HepG2 (cell line): ENCODE measurements at regions not wholly inside any gene's neighbourhood (a gene's known extent, or its start where the extent isn't known, plus 50 kb on each side); places are given as distances from the start of the nearest gene placed in this dataset.

Source experiments
- ATAC-seq: fragments of 200-7000 bp; cut with Tn5 transposase; 3 replicates; pipeline ENCODE4 v1.9.1; 2020; ENCODE audit warnings: mild to moderate bottlenecking, moderate library complexity
- BruUV-seq: library from RNA; stranded (reverse); fragments of 400-500 nt; replicated peaks from 2 replicates; lab custom pipeline; 2021; lab: Mats Ljungman, UMichigan
- CTCF ChIA-PET: fragments of 300-600 bp; formaldehyde crosslinking; extraction: SDS; loops from one replicate; lab custom pipeline; 2021; ENCODE audit warnings: low total read pairs, inconsistent platforms, low intra/inter-chr PET ratio; lab: Yijun Ruan, JAX
- POLR2A ChIA-PET: fragments of 350-600 bp; sonication (Branson Sonifier 250); formaldehyde crosslinking; loops from one replicate; lab custom pipeline; 2020; ENCODE audit warnings: antibody characterized with exemption, inconsistent platforms; lab: Yijun Ruan, JAX
- DNase-seq: peaks from one replicate; pipeline ENCODE4 v3.0.0-alpha.2; 2015; ENCODE audit warnings: low spot score
- FAIRE-seq: peaks from 3 replicates; lab custom pipeline; 2011; peaks lifted over from hg19 to GRCh38; lab: Jason Lieb, UNC
- H2AFZ ChIP-seq: one replicate; pipeline ENCODE4 v1.6.1; 2011; ENCODE audit warnings: low read length, inconsistent platforms
- H3K27ac ChIP-seq: fragments of 300-600 bp; 3 replicates; pipeline ENCODE4 v1.8.0; 2011; ENCODE audit warnings: mixed run types, mild to moderate bottlenecking, mixed read lengths, low read length, inconsistent platforms; ENCODE audit not compliant: insufficient read depth; ENCODE audit errors: extremely low read length
- H3K27me3 ChIP-seq, 2 experiments: fragments of 200-600 bp in 1 of 2; 2 replicates in 1 of 2; 3 replicates in 1 of 2; pipeline versions ENCODE4 v1.6.0 to v1.8.0; 2011; ENCODE audit warnings: low read length in 2 of 2, mild to moderate bottlenecking in 2 of 2, moderate library complexity in 2 of 2, inconsistent platforms in 1 of 2; ENCODE audit not compliant: insufficient read depth in 2 of 2, control insufficient read depth in 1 of 2
- H3K36me3 ChIP-seq, 2 experiments: fragments of 200-600 bp in 1 of 2; replicated peaks in 1 of 2; 2 replicates in 1 of 2; 3 replicates in 1 of 2; pipeline versions ENCODE4 v1.5.1 to v1.8.0; 2011; ENCODE audit warnings: low read length in 2 of 2, inconsistent platforms in 1 of 2; ENCODE audit not compliant: insufficient read depth in 2 of 2, control insufficient read depth in 1 of 2
- H3K4me1 ChIP-seq: 2 replicates; pipeline ENCODE4 v1.5.1; 2012; ENCODE audit warnings: low read length, inconsistent platforms; ENCODE audit not compliant: insufficient read depth
- H3K4me2 ChIP-seq: 2 replicates; pipeline ENCODE4 v1.6.0; 2011; ENCODE audit warnings: low read depth, low read length, inconsistent platforms
- H3K4me3 ChIP-seq, 3 experiments: fragments of 200-600 bp in 1 of 3; sonication (generic), shearing (Covaris generic) in 1 of 3; replicated peaks in 1 of 3; 2 replicates each; pipeline ENCODE4 v1.5.1; 2011 to 2016; ENCODE audit warnings: low read length in 3 of 3, inconsistent platforms in 2 of 3, low read depth in 2 of 3, mild to moderate bottlenecking in 2 of 3, control low read depth in 1 of 3, mixed read lengths in 1 of 3; ENCODE audit not compliant: insufficient read depth in 1 of 3
- H3K79me2 ChIP-seq: one replicate; pipeline ENCODE4 v1.6.1; 2011; ENCODE audit warnings: low read length, inconsistent platforms; ENCODE audit not compliant: insufficient read depth
- H3K9ac ChIP-seq: 2 replicates; pipeline ENCODE4 v1.6.0; 2011; ENCODE audit warnings: mild to moderate bottlenecking, low read depth, low read length, inconsistent platforms; ENCODE audit not compliant: insufficient read depth
- H3K9me3 ChIP-seq: 2 replicates; pipeline ENCODE4 v1.5.1; 2012; ENCODE audit warnings: mild to moderate bottlenecking, low read length
- H4K20me1 ChIP-seq: 2 replicates; pipeline ENCODE4 v1.6.0; 2011; ENCODE audit warnings: inconsistent platforms, mild to moderate bottlenecking, low read length, moderate library complexity; ENCODE audit not compliant: insufficient read depth
- BRCA1 ChIP-seq: sonication (generic); formaldehyde crosslinking; IDR thresholded peaks from 2 replicates; pipeline ENCODE4 v1.4.0; 2020; ENCODE audit warnings: missing genetic modification reagents
- ELF1 ChIP-seq: sonication (generic); formaldehyde crosslinking; IDR thresholded peaks from 2 replicates; pipeline ENCODE4 v1.4.0; 2020; ENCODE audit warnings: missing genetic modification reagents
- EP300 ChIP-seq, 3 experiments: sonication (generic) in 1 of 3; formaldehyde crosslinking in 1 of 3; IDR thresholded peaks; 2 replicates each; pipeline versions ENCODE4 v1.5.1 to v1.6.1; 2011 to 2020; ENCODE audit warnings: low read depth in 2 of 3, low read length in 2 of 3, borderline replicate concordance in 1 of 3, improper control_type of control experiment in 1 of 3, mild to moderate bottlenecking in 1 of 3, missing genetic modification reagents in 1 of 3, moderate library complexity in 1 of 3
- KDM2A ChIP-seq: sonication (generic); formaldehyde crosslinking; IDR thresholded peaks from 2 replicates; pipeline ENCODE4 v1.4.0; 2020; ENCODE audit warnings: low read depth, missing genetic modification reagents, borderline replicate concordance
- MED8 ChIP-seq: sonication (generic); formaldehyde crosslinking; IDR thresholded peaks from 2 replicates; pipeline ENCODE4 v1.8.1; 2023; ENCODE audit warnings: mild to moderate bottlenecking, missing genetic modification reagents; ENCODE audit not compliant: insufficient replicate concordance
- NFRKB ChIP-seq: fragments of 450-650 bp; IDR thresholded peaks from 2 replicates; pipeline ENCODE4 v1.6.1; 2017
- NKX3-1 ChIP-seq: sonication (generic); formaldehyde crosslinking; IDR thresholded peaks from 2 replicates; pipeline ENCODE4 v1.5.0; 2020; ENCODE audit warnings: missing genetic modification reagents
- NONO ChIP-seq, 2 experiments: fragments of 450-650 bp in 1 of 2; sonication (generic) in 1 of 2; formaldehyde crosslinking in 1 of 2; IDR thresholded peaks in 1 of 2; conservative IDR thresholded peaks in 1 of 2; 2 replicates each; pipeline versions ENCODE4 v1.6.1 to v1.8.0; 2017 to 2022; ENCODE audit warnings: mild to moderate bottlenecking in 1 of 2, missing genetic modification reagents in 1 of 2, moderate library complexity in 1 of 2
- REST ChIP-seq, 2 experiments: IDR thresholded peaks; 2 replicates each; pipeline ENCODE4 v1.6.1; 2011 to 2012; ENCODE audit warnings: low read length in 2 of 2, borderline replicate concordance in 1 of 2, low read depth in 1 of 2, mild to moderate bottlenecking in 1 of 2, moderate library complexity in 1 of 2
- SMAD1 ChIP-seq: sonication (generic); formaldehyde crosslinking; IDR thresholded peaks from 2 replicates; pipeline ENCODE4 v1.4.0; 2020; ENCODE audit warnings: missing genetic modification reagents, low read depth, mild to moderate bottlenecking, borderline replicate concordance
- SRY ChIP-seq: sonication (generic); formaldehyde crosslinking; IDR thresholded peaks from 2 replicates; pipeline ENCODE4 v1.8.0; 2022; ENCODE audit warnings: mild to moderate bottlenecking, missing genetic modification reagents
- SYNCRIP ChIP-seq: fragments of 200-400 bp; formaldehyde crosslinking; IDR thresholded peaks from 2 replicates; pipeline ENCODE4 v1.6.1; 2018; ENCODE audit warnings: mild to moderate bottlenecking, low read depth, low read length; ENCODE audit not compliant: insufficient read depth
- ZNF431 ChIP-seq: sonication (generic); formaldehyde crosslinking; IDR thresholded peaks from 2 replicates; pipeline ENCODE4 v1.9.0; 2022; ENCODE audit warnings: missing genetic modification reagents, low read depth, mild to moderate bottlenecking, borderline replicate concordance
- ZNF550 ChIP-seq: sonication (generic); formaldehyde crosslinking; IDR thresholded peaks from 2 replicates; pipeline ENCODE4 v1.4.0; 2020; ENCODE audit warnings: mild to moderate bottlenecking, missing genetic modification reagents, borderline replicate concordance
- ZNF777 ChIP-seq: sonication (generic); formaldehyde crosslinking; IDR thresholded peaks from 2 replicates; pipeline ENCODE4 v1.4.0; 2020; ENCODE audit warnings: missing genetic modification reagents
- WGBS: methylation state at CpG from one replicate; pipeline ENCODE4 v1.1.6; 2017; ENCODE audit warnings: low lambda C conversion rate; 5-methylcytosine and 5-hydroxymethylcytosine counted together
- in situ Hi-C: cut with HindIII; loops from 2 replicates; pipeline ENCODE4 v1.10.0; 2017; ENCODE audit warnings: low pct_unique_long_range_greater_than_20kb; ENCODE audit not compliant: extremely low pct_ligation_motif_present
- intact Hi-C: fragments of 100-400 bp; cut with micrococcal nuclease; formaldehyde crosslinking; loops from one replicate; pipeline ENCODE4 v1.10.0; 2022; ENCODE audit not compliant: unreplicated experiment

GRCh38 chr2:186302263-186302662 lies 183.8 kb upstream of the ZC3H15 start (continued):
- TF ChIP-seq KDM2A (CRISPR knock-in tag) = no peak
- no peak for TF ChIP-seq SMAD1

GRCh38 chr2:186303091-186303490 lies 183.0 kb upstream of the ZC3H15 start:
- H3K36me3 ChIP-seq = no peaks in the 10 kb centered on the region
- H3K9ac ChIP-seq = no peak overlapping the region
- DNase-seq (no peak), FAIRE-seq (no peak), ATAC-seq (no peak)
- no peaks in the 10 kb centered on the region for H3K27me3 ChIP-seq
- intact Hi-C loops (no loop called here), in situ Hi-C loops (no loop called here)
- no peaks in the 10 kb centered on the region for H4K20me1 ChIP-seq
- H3K4me2 ChIP-seq = no peak overlapping the region
- H3K27ac ChIP-seq = no peak overlapping the region
- no peak overlapping the region for H3K4me3 ChIP-seq
- peaks cover 30% of the 10 kb centered on the region for H3K4me1 ChIP-seq
- H3K9me3 ChIP-seq = no peaks in the 10 kb centered on the region
- TF ChIP-seq ZNF431 = no peak
- no peak for TF ChIP-seq NFRKB
- no peak for TF ChIP-seq SRY (CRISPR knock-in tag)
- POLR2A ChIA-PET = no interaction called here
- no peaks in the 10 kb centered on the region for H3K79me2 ChIP-seq
- CTCF ChIA-PET = no interaction called here
- WGBS = 96% methylated on average over 2 of the region's 2 CpGs
- BruUV-seq = no TSS peak
- no peak overlapping the region for H2AFZ ChIP-seq

- H3K9ac ChIP-seq = no peak overlapping the region
- ATAC-seq (peak; percentile 89), FAIRE-seq (peak; percentile 34), DNase-seq (peak; percentile 68)
- no peak overlapping the region for H3K4me2 ChIP-seq
- H3K27me3 ChIP-seq = no peaks in the 10 kb centered on the region
- no TSS peak for BruUV-seq
- no peaks in the 10 kb centered on the region for H3K9me3 ChIP-seq
- no peak overlapping the region for H3K4me3 ChIP-seq
- peaks cover 40% of the 10 kb centered on the region for H3K4me1 ChIP-seq
- intact Hi-C loops = loop anchor here (1.0 kb wide), 1 partner anchor 79 kb away; no protein-coding TSS in a partner anchor
- no peaks in the 10 kb centered on the region for H3K79me2 ChIP-seq
- ChIA-PET CTCF (no interaction called here), POLR2A (no interaction called here)
- no peak overlapping the region for H3K27ac ChIP-seq
- in situ Hi-C loops = no loop called here
- no peak overlapping the region for H2AFZ ChIP-seq
- no peaks in the 10 kb centered on the region for H3K36me3 ChIP-seq
- no peaks in the 10 kb centered on the region for H4K20me1 ChIP-seq
- TF ChIP-seq SYNCRIP = no peak
- TF ChIP-seq REST (IDR thresholded peaks at IDR 0.05; ENCODE audit: borderline replicate concordance in 1 of 2, low read depth in 1 of 2, low read length in 2 of 2) = no peak
- no peak for TF ChIP-seq ZNF777 (CRISPR knock-in tag)
- TF ChIP-seq SRY (CRISPR knock-in tag) = no peak
- TF ChIP-seq NONO (IDR thresholded peaks at IDR 0.05) = no peak
- no peak for TF ChIP-seq NONO (CRISPR knock-in tag; conservative IDR thresholded peaks at IDR 0.05)
- TF ChIP-seq BRCA1 (CRISPR knock-in tag) = no peak
- TF ChIP-seq ZNF550 (CRISPR knock-in tag) = no peak
- peak in 1 of 2 experiments; percentile 47; a peak in 1 of 4 replicates for TF ChIP-seq EP300 (IDR thresholded peaks at IDR 0.05; ENCODE audit: low read depth in 2 of 2, low read length in 2 of 2)
- TF ChIP-seq EP300 (CRISPR knock-in tag; IDR thresholded peaks at IDR 0.05; ENCODE audit: borderline replicate concordance) = no peak
- TF ChIP-seq MED8 (CRISPR knock-in tag) = no peak
- no peak for TF ChIP-seq NKX3-1 (CRISPR knock-in tag)
- TF ChIP-seq ELF1 (CRISPR knock-in tag) = no peak
Measured at GRCh38 chr2:186304064-186304463, 182.0 kb upstream of the ZC3H15 start.
